HG03520 (cell line): ENCODE measurements at regions not wholly inside any gene's neighbourhood (a gene's known extent, or its start where the extent isn't known, plus 50 kb on each side); places are given as distances from the start of the nearest gene placed in this dataset.
"Not testable (repeated sequence)": the region's sequence is repeated elsewhere in the genome, so short reads cannot be mapped to it uniquely, and the experiment has no call there.

ENCODE experiments used
- ATAC-seq: cut with Tn5 transposase; IDR thresholded peaks from one replicate; pipeline ENCODE4 v1.9.1; 2021; ENCODE audit warnings: mild to moderate bottlenecking, moderate library complexity; ENCODE audit not compliant: unreplicated experiment

DNA sequence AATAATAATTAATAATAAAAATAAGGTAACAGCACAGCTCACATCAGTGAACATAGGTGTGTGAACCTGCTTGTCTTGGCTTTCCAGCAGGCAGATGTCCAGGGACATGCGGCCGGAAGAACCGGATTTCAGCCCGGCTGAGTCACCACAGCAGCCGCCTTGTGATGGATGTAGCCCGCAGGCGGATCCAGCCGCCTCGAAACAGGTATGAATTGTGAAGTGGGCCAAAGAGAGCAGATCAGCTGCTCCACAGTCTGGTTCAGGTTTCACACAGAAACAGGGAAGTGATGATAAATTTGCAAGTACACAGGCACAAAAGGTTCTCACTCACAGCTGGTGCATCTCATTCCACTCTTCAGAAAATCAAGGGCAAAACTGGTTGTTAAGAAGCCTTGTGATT lies 55.1 kb downstream of the ID4 start:
- no peak for ATAC-seq

- ATAC-seq: no peak
Measured at GRCh38 chr6:19895866-19896692, 58.9 kb downstream of the ID4 start.

DNA sequence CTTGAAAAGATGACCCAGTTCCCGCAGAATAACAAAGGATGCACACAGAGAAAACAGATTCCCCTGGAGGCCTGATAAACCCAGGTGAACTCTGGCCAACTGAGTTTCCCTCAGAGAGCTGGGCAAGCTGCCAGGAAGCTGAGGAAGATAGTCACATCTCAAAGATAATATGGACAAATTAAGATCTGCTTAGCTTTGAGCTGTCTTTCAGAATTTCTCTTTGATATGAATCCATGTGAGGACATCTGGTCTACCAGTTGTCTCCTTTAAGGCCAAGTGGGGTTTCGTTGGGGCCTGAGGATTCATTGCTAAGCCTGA lies 59.5 kb downstream of the ID4 start:
- no peak for ATAC-seq

- no peak for ATAC-seq
Measured at GRCh38 chr6:19898141-19898740, 61.1 kb downstream of the ID4 start.

GRCh38 chr6:19902201-19902600 lies 65.0 kb downstream of the ID4 start:
- no peak for ATAC-seq

GRCh38 chr6:19904408-19904807 lies 67.2 kb downstream of the ID4 start:
- not testable (repeated sequence) for ATAC-seq

- no peak for ATAC-seq
Measured at GRCh38 chr6:19905584-19905983, 68.4 kb downstream of the ID4 start.

DNA sequence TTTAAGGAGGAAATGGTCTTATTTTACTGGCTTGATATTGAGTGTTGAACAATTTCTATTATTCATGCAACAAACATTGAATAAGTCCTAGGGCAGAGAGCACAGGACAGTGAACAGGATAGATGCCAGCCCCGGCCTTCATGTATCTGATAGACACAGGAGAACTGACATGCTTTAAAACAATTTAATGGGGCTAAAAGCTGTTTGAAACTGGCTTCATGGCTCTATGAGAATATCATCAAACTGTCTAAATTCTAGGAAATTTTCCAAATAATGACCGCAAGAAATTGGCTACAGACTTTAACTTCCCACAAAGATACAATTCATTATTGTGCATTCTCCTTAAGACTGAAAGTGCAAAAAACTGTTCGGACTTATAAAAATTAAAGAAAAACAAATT lies 69.0 kb downstream of the ID4 start:
- ATAC-seq: no peak

GRCh38 chr6:19911223-19911622 lies 74.1 kb downstream of the ID4 start:
- ATAC-seq: no peak

DNA sequence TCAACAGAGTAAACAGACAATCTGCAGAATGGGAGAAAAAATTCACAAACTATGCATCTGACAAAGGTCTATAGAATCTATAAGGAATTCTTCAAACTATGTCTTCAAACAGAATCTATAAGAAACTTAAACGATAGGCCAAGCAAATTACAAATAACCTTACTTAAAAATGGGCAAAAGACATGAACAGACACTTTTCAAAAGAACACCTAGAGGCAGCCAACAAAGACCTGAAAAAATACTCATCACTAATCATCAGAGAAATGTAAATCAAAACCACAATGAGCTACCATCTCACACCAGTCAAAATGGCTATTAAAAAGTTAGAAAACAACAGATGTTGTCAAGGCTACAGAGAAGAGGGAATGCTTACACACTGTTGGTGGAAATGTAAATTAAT lies 81.3 kb downstream of the ID4 start:
- no peak for ATAC-seq

- ATAC-seq: no peak
Measured at GRCh38 chr6:19921786-19922185, 84.6 kb downstream of the ID4 start.

DNA sequence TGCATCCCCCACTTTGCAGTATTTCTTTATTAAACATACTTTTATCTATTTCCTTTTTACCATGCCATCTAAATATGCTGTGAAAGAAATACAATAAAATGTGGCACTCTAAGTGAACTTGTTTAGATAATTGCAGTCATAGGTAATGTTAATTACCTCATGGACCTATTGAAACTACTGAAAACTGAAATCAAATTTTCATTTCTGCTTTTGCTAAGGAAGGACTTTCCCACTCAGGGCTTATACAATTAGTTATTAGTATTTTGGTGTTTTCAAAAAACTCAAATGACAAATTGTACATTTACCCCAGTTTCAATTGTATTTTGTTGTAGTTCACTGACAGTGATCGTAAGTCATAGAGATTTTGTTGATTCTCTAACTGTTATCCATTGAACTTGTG lies 88.4 kb downstream of the ID4 start:
- ATAC-seq: no peak

DNA sequence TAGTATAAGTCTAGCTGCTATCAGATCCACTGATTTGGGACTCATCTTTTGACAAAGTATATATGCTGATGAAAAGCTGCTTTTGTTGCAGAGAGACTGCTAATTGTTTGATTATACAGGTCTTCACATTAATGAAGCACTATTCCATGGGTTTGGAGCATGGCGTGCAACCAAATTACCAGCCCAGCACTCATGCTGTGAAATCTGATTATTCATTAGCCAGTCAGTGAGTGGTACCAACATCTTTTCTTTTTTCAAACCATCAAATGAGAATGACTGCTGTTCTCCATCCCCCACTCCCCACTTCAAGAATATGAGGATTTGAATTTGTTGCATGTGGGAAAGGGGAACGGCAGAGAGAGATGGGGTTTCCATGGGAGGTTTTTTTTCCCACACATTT lies 91.3 kb downstream of the ID4 start:
- no peak for ATAC-seq

DNA sequence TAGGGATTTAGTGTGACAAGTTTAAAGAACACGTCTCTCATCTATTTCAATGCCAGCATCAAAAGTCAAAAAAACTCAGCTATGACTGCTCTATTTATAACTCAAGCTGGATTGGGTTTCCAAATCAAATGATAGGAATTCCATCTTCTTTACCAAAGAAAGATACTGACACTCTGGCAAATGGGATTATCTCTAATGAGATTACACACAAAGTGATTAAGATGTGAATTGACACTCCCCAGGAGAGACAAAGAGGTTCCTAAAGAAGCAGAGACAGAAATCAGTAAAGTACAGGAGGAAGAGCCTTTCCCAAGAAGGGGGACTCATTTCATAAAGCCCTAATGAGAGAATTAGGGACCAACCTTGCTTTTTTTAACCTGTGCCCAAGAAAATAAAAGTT lies 92.1 kb downstream of the ID4 start:
- no peak for ATAC-seq

GRCh38 chr6:19934996-19935591 lies 97.9 kb downstream of the ID4 start:
- ATAC-seq: no peak

DNA sequence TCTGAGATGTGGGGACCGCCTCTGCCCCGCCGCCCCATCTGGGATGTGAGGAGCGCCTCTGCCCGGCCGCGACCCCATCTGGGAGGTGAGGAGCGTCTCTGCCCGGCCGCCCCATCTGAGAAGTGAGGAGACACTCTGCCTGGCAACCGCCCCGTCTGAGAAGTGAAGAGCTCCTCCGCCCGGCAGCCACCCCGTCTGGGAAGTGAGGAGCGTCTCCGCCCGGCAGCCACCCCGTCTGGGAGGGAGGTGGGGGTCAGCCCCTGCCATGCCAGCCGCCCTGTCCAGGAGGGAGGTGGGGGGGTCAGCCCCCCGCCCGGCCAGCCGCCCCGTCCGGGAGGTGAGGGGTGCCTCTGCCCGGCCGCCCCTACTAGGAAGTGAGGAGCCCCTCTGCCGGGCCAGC lies 102.2 kb downstream of the ID4 start:
- ATAC-seq: not testable (repeated sequence)

DNA sequence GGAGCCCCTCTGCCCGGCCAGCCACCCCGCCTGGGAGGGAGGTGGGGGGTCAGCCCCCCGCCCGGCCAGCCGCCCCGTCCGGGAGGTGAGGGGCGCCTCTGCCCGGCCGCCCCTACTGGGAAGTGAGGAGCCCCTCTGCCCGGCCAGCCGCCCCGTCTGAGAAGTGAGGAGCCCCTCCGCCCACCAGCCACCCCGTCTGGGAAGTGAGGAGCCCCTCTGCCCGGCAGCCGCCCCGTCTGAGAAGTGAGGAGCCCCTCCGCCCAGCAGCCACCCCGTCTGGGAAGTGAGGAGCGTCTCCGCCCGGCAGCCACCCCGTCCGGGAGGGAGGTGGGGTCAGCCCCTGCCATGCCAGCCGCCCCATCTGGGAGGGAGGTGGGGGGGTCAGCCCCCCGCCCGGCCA lies 102.8 kb downstream of the ID4 start:
- not testable (repeated sequence) for ATAC-seq

DNA sequence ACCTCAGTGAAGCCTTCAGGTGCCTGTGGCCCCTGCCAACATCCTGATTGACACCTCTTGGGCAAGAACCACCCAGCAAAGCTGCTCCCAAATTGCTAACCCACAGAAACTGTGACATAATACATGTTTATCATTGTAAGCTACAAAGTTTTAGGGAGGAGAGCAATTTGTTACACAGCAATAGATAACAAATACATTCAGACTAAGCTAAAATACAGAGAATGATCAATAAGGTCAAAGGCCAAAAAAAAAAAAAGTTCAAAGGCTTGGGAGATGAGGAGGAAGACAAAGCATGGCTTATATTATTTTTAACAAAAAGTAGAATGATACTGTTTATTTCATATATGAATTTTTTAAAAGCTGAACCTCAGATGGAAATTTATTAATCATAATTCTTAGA lies 105.9 kb downstream of the ID4 start:
- no peak for ATAC-seq

DNA sequence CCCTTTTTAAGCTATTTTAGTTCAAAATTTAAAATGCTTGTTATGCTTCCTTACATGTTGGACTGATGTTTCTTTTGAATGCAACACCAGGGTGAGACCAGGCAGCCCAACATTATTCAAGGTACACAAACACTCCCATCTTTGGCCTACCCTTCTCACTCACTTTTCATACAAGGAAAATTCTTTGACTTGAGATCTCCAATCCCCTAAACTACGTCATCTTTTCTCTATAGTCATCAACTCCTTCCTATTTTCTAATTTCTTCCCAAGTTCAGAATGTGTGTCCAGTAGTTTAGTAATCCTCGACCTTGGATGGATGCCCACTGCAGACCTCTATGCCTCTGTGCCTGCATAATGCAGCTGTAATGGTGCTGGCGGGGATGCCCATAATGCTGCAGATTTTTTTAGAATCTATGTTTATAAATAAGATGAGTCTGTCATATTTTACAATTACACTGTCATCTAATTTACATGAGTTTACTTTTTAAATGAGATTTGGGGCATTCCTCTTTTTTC lies 108.7 kb downstream of the ID4 start:
- ATAC-seq: no peak

GRCh38 chr6:19949155-19949554 lies 112.0 kb downstream of the ID4 start:
- no peak for ATAC-seq

DNA sequence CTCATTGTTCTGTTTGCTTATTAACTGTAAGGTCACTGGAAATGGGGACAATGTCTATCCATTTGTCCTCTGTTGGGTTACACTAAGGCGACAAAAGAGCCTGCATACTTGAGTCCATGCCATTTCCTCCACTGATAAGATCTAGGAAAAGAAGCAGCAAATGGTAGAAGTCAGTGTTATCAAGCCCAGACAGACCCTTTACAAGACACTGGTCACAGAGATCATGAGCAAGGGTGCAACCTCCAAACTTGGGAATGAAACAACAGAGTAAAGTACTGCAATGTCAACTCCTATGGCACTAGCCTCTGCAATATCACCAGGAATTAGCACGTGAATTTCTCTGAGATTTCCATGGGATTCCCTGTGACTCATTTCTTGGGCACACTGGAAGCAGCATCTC lies 126.9 kb downstream of the ID4 start:
- no peak for ATAC-seq

DNA sequence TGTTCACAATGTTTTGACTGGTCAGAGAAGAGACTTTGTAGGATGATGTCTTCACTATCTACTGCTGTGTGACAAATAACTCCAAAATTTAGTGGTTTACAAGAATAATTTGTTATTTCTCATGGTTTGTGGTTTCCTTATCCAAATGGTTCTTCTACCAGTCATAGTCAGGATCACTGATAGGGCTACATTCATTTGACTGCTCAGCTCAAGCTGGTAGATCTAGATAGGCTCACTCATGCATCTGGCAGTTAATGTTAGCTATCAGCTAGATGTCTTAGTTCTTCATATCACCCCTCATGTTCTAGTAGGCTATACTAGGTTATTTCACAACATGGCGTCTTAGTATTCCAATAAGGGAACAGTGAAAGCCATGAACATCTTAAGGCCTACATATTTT lies 131.0 kb downstream of the ID4 start:
- ATAC-seq: no peak
